ENCODE measurements at regions not wholly inside any gene's neighbourhood (a gene's known extent, or its start where the extent isn't known, plus 50 kb on each side); places are given as distances from the start of the nearest gene placed in this dataset.
A peak's percentile ranks its signal among the peaks of the same experiment; 100 is the strongest.

DNA sequence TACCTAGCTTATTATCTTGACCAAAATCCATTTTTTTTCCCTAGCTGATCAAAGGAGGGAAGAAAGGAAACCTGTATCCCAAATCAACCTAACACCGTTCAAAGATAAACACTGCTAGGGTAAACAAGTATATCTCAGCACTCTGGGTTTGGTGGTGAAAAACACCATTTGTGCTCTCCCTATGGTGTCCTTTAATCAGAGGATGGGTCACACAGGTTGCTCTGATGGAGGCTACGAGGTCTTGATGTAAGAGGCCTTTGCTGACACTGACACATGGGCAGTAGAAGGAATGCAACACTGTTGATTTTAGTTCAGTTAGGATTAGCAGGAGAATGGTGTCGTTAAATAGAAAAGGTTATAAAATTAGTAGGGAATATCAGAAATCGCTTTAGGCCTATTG is 179.3 kb downstream of the HDGFL1 start:
- TF ChIP-seq, protein P1, sequence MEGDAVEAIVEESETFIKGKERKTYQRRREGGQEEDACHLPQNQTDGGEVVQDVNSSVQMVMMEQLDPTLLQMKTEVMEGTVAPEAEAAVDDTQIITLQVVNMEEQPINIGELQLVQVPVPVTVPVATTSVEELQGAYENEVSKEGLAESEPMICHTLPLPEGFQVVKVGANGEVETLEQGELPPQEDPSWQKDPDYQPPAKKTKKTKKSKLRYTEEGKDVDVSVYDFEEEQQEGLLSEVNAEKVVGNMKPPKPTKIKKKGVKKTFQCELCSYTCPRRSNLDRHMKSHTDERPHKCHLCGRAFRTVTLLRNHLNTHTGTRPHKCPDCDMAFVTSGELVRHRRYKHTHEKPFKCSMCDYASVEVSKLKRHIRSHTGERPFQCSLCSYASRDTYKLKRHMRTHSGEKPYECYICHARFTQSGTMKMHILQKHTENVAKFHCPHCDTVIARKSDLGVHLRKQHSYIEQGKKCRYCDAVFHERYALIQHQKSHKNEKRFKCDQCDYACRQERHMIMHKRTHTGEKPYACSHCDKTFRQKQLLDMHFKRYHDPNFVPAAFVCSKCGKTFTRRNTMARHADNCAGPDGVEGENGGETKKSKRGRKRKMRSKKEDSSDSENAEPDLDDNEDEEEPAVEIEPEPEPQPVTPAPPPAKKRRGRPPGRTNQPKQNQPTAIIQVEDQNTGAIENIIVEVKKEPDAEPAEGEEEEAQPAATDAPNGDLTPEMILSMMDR (conservative IDR thresholded peaks at IDR 0.05), result no peak
- WGBS (ENCODE audit: extremely low coverage, insufficient read length, low lambda C conversion rate), result 100% methylated on average over 2 of the region's 4 CpGs
- H3T11ph ChIP-seq (ENCODE audit: low read length), result no peak overlapping the region
- H3K9me3 ChIP-seq (ENCODE audit: control insufficient read depth, low read depth, low read length), result no peaks in the 10 kb centered on the region
- Mint-ChIP-seq H3K4me1 (peaks cover 0 to 3% of the 10 kb centered on the region in 2 experiments; a peak in 2 of 4 replicates), H3K9me3 (no peaks in the 10 kb centered on the region), H3K36me3 (ENCODE audit: insufficient read depth in 1 of 3, low read depth in 3 of 3) (no peaks in the 10 kb centered on the region), H3K27ac (0 out of 7 replicates have a peak overlapping the region, but pooled peaks of 1 of the 3 experiments have one; percentile 32), H3K4me3 (no peak overlapping the region), H3K27me3 (ENCODE audit: low read depth) (no peaks in the 10 kb centered on the region)
- H3K14ac ChIP-seq (ENCODE audit: insufficient read depth, low read length), result no peak overlapping the region
- H2BK20ac ChIP-seq (ENCODE audit: low read depth, low read length, poor library complexity, severe bottlenecking), result no peak overlapping the region
- no peaks in the 10 kb centered on the region for H3K4me1 ChIP-seq (ENCODE audit: insufficient read depth, low read length)
- H2BK5ac ChIP-seq (ENCODE audit: insufficient read length, low read length), result no peak overlapping the region
- H3K9ac ChIP-seq (ENCODE audit: extremely low read depth, insufficient read length, low read length), result no peak overlapping the region
- no peaks in the 10 kb centered on the region for H4K20me1 ChIP-seq (ENCODE audit: control insufficient read depth, insufficient read depth, insufficient read length)
- no peak overlapping the region for H2AK5ac ChIP-seq (ENCODE audit: insufficient read length, low read length)
- H3K18ac ChIP-seq (ENCODE audit: insufficient read length, low read depth, low read length), result no peak overlapping the region
- H4K5ac ChIP-seq (ENCODE audit: insufficient read length, low read depth, low read length), result no peak overlapping the region
- no peak overlapping the region for H2BK12ac ChIP-seq (ENCODE audit: insufficient read length, low read depth, low read length)
- H3K27ac ChIP-seq (ENCODE audit: insufficient read length, low read depth, low read length), result no peak overlapping the region
- H2BK15ac ChIP-seq (ENCODE audit: low read depth, low read length), result no peak overlapping the region
- no peak overlapping the region for H3K4me2 ChIP-seq (ENCODE audit: insufficient read depth, insufficient read length, low read length)
- no peaks in the 10 kb centered on the region for H3K23me2 ChIP-seq (ENCODE audit: insufficient read length, low read depth, low read length, poor library complexity, severe bottlenecking)
- no peak overlapping the region for H4K8ac ChIP-seq (replicated peaks; ENCODE audit: insufficient read length, low read depth, low read length)
- no peak overlapping the region for H2AFZ ChIP-seq (ENCODE audit: low read length)
- no peak for DNase-seq
- H3K79me2 ChIP-seq (ENCODE audit: insufficient read depth, low read length), result no peaks in the 10 kb centered on the region
- no peak overlapping the region for H3K23ac ChIP-seq (ENCODE audit: insufficient read length, low read depth, low read length)
- H4K91ac ChIP-seq (ENCODE audit: insufficient read length, low read depth, low read length), result no peak overlapping the region
- no peak overlapping the region for H3K56ac ChIP-seq (ENCODE audit: insufficient read length, low read depth, low read length)
- H3K79me1 ChIP-seq (ENCODE audit: insufficient read depth, low read depth, low read length, poor library complexity, severe bottlenecking), result no peaks in the 10 kb centered on the region
- H2BK120ac ChIP-seq (ENCODE audit: low read depth, low read length, poor library complexity, severe bottlenecking), result no peak overlapping the region
- no peaks in the 10 kb centered on the region for H3K27me3 ChIP-seq (ENCODE audit: insufficient read depth, low read length)
- H3K4ac ChIP-seq (ENCODE audit: low read depth, low read length), result no peak overlapping the region
